Lower leg skin (tissue), 3 donors: ENCODE measurements at regions not wholly inside any gene's neighbourhood (a gene's known extent, or its start where the extent isn't known, plus 50 kb on each side); places are given as distances from the start of the nearest gene placed in this dataset.

ENCODE experiments used
- CTCF ChIP-seq, 3 donors: fragments of 450-650 bp; IDR thresholded peaks; one replicate each; pipeline ENCODE4 v1.5.1; 2016; ENCODE audit warnings: antibody characterized with exemption in 3 of 3, mild to moderate bottlenecking in 3 of 3, moderate library complexity in 2 of 3
- POLR2A ChIP-seq, 2 donors: fragments of 450-650 bp; IDR thresholded peaks; one replicate each; pipeline ENCODE4 v1.6.1; 2016 to 2017; ENCODE audit warnings: antibody characterized with exemption in 2 of 2, mild to moderate bottlenecking in 1 of 2, moderate library complexity in 1 of 2

DNA sequence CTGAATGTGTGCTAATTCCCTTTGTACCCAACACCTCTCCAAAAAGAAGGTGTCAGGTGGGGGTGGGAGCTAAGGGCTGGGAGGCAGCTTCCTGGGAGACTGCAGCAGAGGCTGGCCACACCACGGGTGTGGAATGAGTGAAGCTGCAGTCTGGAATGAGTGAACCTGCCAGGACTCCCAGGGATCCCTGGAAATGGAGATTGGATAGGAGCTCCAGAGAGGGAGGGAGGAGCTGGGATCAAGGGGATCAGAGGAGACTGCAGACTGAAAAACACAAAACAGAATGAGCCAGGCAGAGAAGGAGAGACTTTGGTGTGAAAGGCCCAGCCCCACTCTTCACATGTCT, 387.0 kb upstream of the SULF2 start:
- TF ChIP-seq CTCF (IDR thresholded peaks at IDR 0.05) (no peak), POLR2A (IDR thresholded peaks at IDR 0.05) (no peak)
